Uterus (tissue), 3 donors: ENCODE measurements at regions not wholly inside any gene's neighbourhood (a gene's known extent, or its start where the extent isn't known, plus 50 kb on each side); places are given as distances from the start of the nearest gene placed in this dataset.

Source experiments
- DNase-seq, 2 donors: peaks; one replicate each; pipeline ENCODE4 v3.0.0-alpha.2; 2019 to 2020
- H3K27ac ChIP-seq, 2 donors: fragments of 200-600 bp; sonication (generic); 1 replicate in 1 of 2; 2 replicates in 1 of 2; pipeline ENCODE4 v1.5.1; 2016 to 2018
- H3K27me3 ChIP-seq, 2 donors: fragments of 200-600 bp; sonication (generic); one replicate each; pipeline ENCODE4 v1.5.1; 2018 to 2019; ENCODE audit warnings: control low read depth in 1 of 2
- H3K36me3 ChIP-seq, 2 donors: fragments of 200-600 bp; sonication (generic); one replicate each; pipeline ENCODE4 v1.5.1; 2019; ENCODE audit warnings: control low read depth in 1 of 2
- H3K4me1 ChIP-seq, 2 donors: fragments of 200-600 bp; sonication (generic); one replicate each; pipeline ENCODE4 v1.5.1; 2018 to 2019; ENCODE audit warnings: control low read depth in 1 of 2
- H3K4me3 ChIP-seq, 2 donors: fragments of 200-600 bp; sonication (generic); 1 replicate in 1 of 2; 2 replicates in 1 of 2; pipeline ENCODE4 v1.5.1; 2018 to 2019; ENCODE audit warnings: mild to moderate bottlenecking in 1 of 2
- H3K9me3 ChIP-seq, 2 donors: fragments of 200-600 bp; sonication (generic); one replicate each; pipeline ENCODE4 v1.5.1; 2019; ENCODE audit warnings: control low read depth in 1 of 2
- POLR2A ChIP-seq, 2 donors: fragments of 450-650 bp; IDR thresholded peaks; one replicate each; pipeline ENCODE4 v1.6.1; 2016; ENCODE audit warnings: antibody characterized with exemption in 2 of 2, mild to moderate bottlenecking in 1 of 2, moderate library complexity in 1 of 2
- intact Hi-C: fragments of 100-400 bp; cut with DNase I; formaldehyde crosslinking; loops from one replicate; pipeline ENCODE4 v1.15.1; 2023; ENCODE audit warnings: low total_unique reads
- TF ChIP-seq, protein P1 (sequence below), 4 experiments: fragments of 200-600 bp in 2 of 4; fragments of 450-650 bp in 2 of 4; sonication (generic) in 2 of 4; IDR thresholded peaks; one replicate each; pipeline ENCODE4 v1.5.1; 2016 to 2019; ENCODE audit warnings: antibody characterized with exemption in 4 of 4, mild to moderate bottlenecking in 2 of 4, moderate library complexity in 1 of 4
- donor health status: DM: yes; HTN: yes; CAD: no.

GRCh38 chr12:24491968-24492367 is 456.9 kb downstream of the BCAT1 start:
- no peak for DNase-seq
- no peaks in the 10 kb centered on the region for H3K9me3 ChIP-seq
- TF ChIP-seq POLR2A (IDR thresholded peaks at IDR 0.05), result no peak
- TF ChIP-seq, protein P1, sequence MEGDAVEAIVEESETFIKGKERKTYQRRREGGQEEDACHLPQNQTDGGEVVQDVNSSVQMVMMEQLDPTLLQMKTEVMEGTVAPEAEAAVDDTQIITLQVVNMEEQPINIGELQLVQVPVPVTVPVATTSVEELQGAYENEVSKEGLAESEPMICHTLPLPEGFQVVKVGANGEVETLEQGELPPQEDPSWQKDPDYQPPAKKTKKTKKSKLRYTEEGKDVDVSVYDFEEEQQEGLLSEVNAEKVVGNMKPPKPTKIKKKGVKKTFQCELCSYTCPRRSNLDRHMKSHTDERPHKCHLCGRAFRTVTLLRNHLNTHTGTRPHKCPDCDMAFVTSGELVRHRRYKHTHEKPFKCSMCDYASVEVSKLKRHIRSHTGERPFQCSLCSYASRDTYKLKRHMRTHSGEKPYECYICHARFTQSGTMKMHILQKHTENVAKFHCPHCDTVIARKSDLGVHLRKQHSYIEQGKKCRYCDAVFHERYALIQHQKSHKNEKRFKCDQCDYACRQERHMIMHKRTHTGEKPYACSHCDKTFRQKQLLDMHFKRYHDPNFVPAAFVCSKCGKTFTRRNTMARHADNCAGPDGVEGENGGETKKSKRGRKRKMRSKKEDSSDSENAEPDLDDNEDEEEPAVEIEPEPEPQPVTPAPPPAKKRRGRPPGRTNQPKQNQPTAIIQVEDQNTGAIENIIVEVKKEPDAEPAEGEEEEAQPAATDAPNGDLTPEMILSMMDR (IDR thresholded peaks at IDR 0.05), result no peak
- no peaks in the 10 kb centered on the region for H3K27me3 ChIP-seq
- intact Hi-C loops, result no loop called here
- H3K4me1 ChIP-seq, result no peaks in the 10 kb centered on the region
- H3K27ac ChIP-seq, result no peak overlapping the region
- no peak overlapping the region for H3K4me3 ChIP-seq
- H3K36me3 ChIP-seq, result no peaks in the 10 kb centered on the region

DNA sequence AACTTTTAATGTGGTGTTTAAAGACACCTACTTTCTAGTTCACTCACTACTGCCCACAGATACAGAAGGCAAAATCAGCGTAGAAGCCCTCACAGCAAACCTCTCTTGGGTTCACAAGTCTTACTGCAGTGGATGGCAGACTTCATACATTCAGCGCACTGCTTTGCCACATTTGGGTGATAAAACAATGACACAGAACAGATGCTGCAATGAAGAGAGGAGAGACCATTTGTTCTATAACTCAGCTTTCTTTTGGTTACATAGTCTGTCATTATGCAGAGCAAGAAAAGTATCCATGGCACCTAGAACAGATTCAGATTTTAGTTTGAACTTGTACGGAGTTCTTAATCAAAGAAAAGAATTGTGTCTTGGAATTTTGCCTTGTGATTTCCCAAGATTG is 459.0 kb downstream of the BCAT1 start:
- Histone ChIP-seq H3K36me3 (no peaks in the 10 kb centered on the region), H3K4me3 (no peak overlapping the region), H3K9me3 (no peaks in the 10 kb centered on the region), H3K27ac (no peak overlapping the region), H3K27me3 (no peaks in the 10 kb centered on the region), H3K4me1 (no peaks in the 10 kb centered on the region)
- no peak for DNase-seq
- TF ChIP-seq POLR2A (IDR thresholded peaks at IDR 0.05), result no peak
- TF ChIP-seq, protein P1 (IDR thresholded peaks at IDR 0.05), result no peak
- intact Hi-C loops, result no loop called here

DNA sequence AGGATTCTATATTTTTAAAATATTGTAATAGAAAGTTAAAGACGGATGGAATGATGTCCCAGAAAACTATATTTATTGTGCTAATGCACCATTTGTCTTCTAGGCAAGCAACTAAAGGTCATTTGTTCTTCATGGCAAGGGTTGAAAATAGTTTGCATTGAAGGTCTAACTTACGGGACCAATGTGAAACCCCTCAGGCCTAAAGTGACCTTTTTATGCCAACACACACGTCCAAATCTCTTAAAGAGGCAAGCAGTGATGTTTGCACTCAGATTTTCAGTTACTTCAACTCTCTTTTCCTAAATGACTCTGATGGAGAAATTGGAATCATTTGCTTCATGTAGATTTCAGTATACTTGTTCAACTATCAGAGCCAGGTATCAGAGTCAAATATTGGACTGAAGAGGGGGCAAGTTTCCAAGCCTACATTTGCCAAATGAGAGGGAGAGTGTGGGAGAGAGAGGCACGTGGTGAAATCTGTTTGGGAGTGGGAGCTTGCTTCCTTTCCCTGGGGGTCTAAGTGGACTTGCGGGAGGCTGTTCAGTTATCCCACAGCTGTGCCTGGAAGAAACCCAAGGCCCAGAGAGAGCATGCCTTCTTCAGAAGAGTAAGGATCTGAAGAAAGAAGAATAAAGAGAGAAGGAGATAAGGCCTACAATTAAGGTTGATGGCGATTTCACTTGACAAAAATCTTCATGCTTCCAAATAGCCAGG is 459.8 kb downstream of the BCAT1 start:
- Histone ChIP-seq H3K36me3 (no peaks in the 10 kb centered on the region), H3K4me3 (no peak overlapping the region), H3K27me3 (no peaks in the 10 kb centered on the region), H3K9me3 (no peaks in the 10 kb centered on the region), H3K27ac (no peak overlapping the region), H3K4me1 (no peaks in the 10 kb centered on the region)
- intact Hi-C loops, result no loop called here
- DNase-seq, result no peak
- no peak for TF ChIP-seq POLR2A (IDR thresholded peaks at IDR 0.05)
- TF ChIP-seq, protein P1 (IDR thresholded peaks at IDR 0.05), result no peak

- Histone ChIP-seq H3K9me3 (no peaks in the 10 kb centered on the region), H3K36me3 (no peaks in the 10 kb centered on the region), H3K27me3 (no peaks in the 10 kb centered on the region), H3K4me3 (no peak overlapping the region), H3K4me1 (no peaks in the 10 kb centered on the region), H3K27ac (no peak overlapping the region)
- DNase-seq, result no peak
- TF ChIP-seq, protein P1 (IDR thresholded peaks at IDR 0.05), result no peak
- TF ChIP-seq POLR2A (IDR thresholded peaks at IDR 0.05), result no peak
- intact Hi-C loops, result no loop called here
These were observed 460.8 kb downstream of the BCAT1 start for GRCh38 chr12:24488091-24488596.

- intact Hi-C loops, result no loop called here
- no peaks in the 10 kb centered on the region for H3K27me3 ChIP-seq
These were observed 461.3 kb downstream of the BCAT1 start for GRCh38 chr12:24487606-24488005.

More at GRCh38 chr12:24487606-24488005, 461.3 kb downstream of the BCAT1 start:
- Histone ChIP-seq H3K4me3 (no peak overlapping the region), H3K9me3 (no peaks in the 10 kb centered on the region), H3K4me1 (no peaks in the 10 kb centered on the region), H3K27ac (no peak overlapping the region), H3K36me3 (no peaks in the 10 kb centered on the region)
- TF ChIP-seq, protein P1 (IDR thresholded peaks at IDR 0.05), result no peak
- TF ChIP-seq POLR2A (IDR thresholded peaks at IDR 0.05), result no peak
- DNase-seq, result no peak
